H1 (cell line): ENCODE measurements at regions not wholly inside any gene's neighbourhood (a gene's known extent, or its start where the extent isn't known, plus 50 kb on each side); places are given as distances from the start of the nearest gene placed in this dataset.

Experiments used
- TF ChIP-seq, protein P1 (sequence below), 3 experiments: IDR thresholded peaks; 1 replicate in 2 of 3; 2 replicates in 1 of 3; pipeline versions ENCODE4 v1.5.1 to v1.6.1; 2011; ENCODE audit warnings: low read length in 3 of 3, mild to moderate bottlenecking in 3 of 3, inconsistent platforms in 2 of 3, low read depth in 1 of 3, moderate library complexity in 1 of 3; ENCODE audit not compliant: insufficient read depth in 1 of 3; ENCODE audit errors: control extremely low read depth in 1 of 3

DNA sequence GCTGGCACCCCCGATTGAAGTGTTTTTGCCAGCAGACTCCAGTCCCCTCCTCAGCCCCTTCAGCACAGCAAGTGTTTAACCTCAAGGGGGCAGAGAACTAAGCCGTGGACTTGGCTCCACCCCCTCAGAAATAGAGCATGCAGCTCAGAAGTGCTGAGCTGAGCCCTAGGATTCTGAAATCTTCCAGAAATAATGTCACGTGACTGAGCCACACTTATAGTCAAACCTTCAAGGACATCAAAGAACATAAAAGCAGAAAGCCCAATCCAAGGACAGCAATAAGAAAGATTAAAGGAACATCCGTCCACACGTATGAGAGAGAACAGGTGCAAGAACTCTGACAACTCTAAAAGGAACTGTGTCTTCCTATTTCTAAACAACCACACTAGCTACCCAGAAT is 317.7 kb upstream of the LRFN5 start (continued):
- TF ChIP-seq, protein P1, sequence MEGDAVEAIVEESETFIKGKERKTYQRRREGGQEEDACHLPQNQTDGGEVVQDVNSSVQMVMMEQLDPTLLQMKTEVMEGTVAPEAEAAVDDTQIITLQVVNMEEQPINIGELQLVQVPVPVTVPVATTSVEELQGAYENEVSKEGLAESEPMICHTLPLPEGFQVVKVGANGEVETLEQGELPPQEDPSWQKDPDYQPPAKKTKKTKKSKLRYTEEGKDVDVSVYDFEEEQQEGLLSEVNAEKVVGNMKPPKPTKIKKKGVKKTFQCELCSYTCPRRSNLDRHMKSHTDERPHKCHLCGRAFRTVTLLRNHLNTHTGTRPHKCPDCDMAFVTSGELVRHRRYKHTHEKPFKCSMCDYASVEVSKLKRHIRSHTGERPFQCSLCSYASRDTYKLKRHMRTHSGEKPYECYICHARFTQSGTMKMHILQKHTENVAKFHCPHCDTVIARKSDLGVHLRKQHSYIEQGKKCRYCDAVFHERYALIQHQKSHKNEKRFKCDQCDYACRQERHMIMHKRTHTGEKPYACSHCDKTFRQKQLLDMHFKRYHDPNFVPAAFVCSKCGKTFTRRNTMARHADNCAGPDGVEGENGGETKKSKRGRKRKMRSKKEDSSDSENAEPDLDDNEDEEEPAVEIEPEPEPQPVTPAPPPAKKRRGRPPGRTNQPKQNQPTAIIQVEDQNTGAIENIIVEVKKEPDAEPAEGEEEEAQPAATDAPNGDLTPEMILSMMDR (IDR thresholded peaks at IDR 0.05; ENCODE audit: control extremely low read depth in 1 of 3, insufficient read depth in 1 of 3, low read depth in 1 of 3, low read length in 3 of 3): no peak
